Mucosa of descending colon (tissue), 3 donors: ENCODE measurements at regions not wholly inside any gene's neighbourhood (a gene's known extent, or its start where the extent isn't known, plus 50 kb on each side); places are given as distances from the start of the nearest gene placed in this dataset.

Experiments used
- ATAC-seq: fragments of 200-7000 bp; cut with Tn5 transposase; one replicate; pipeline ENCODE4 v1.9.1; 2020; ENCODE audit warnings: mild to moderate bottlenecking, moderate library complexity
- DNase-seq, 3 donors: peaks; one replicate each; pipeline ENCODE4 v3.0.0-alpha.2; 2020
- H3K36me3 ChIP-seq: fragments of 200-600 bp; one replicate; pipeline ENCODE4 v1.8.0; 2021; ENCODE audit warnings: low read depth, mild to moderate bottlenecking
- H3K4me1 ChIP-seq: fragments of 200-600 bp; one replicate; pipeline ENCODE4 v1.8.0; 2021; ENCODE audit warnings: low read depth, mild to moderate bottlenecking
- H3K4me3 ChIP-seq: fragments of 200-600 bp; one replicate; pipeline ENCODE4 v1.8.0; 2021; ENCODE audit warnings: mild to moderate bottlenecking
- H3K9me3 ChIP-seq: fragments of 200-600 bp; one replicate; pipeline ENCODE4 v1.8.0; 2021; ENCODE audit warnings: mild to moderate bottlenecking
- CTCF ChIP-seq: fragments of 200-600 bp; IDR thresholded peaks from one replicate; pipeline ENCODE4 v1.8.0; 2022; ENCODE audit warnings: antibody characterized with exemption, mild to moderate bottlenecking
- intact Hi-C, 2 donors: fragments of 100-400 bp; cut with DNase I in 1 of 2; cut with micrococcal nuclease in 1 of 2; formaldehyde crosslinking; loops; one replicate each; pipeline versions ENCODE4 v1.11.0 to v1.11.1; 2022; cut with DNase I, micrococcal nuclease
- donor health status: DM: no; HTN: no; CAD: no; lungs with moderate emphysema.
- donor health status: DM: no; HTN: no; CAD: no.
- donor health status: DM: no; HTN: yes; CAD: no.

- Histone ChIP-seq H3K36me3 (no peaks in the 10 kb centered on the region), H3K9me3 (no peaks in the 10 kb centered on the region), H3K4me3 (no peak overlapping the region), H3K4me1 (no peaks in the 10 kb centered on the region)
- no peak for TF ChIP-seq CTCF
- ATAC-seq: no peak
- no peak for DNase-seq
- intact Hi-C loops: no loop called here
Measured at GRCh38 chr10:76740514-76740913, 897.1 kb downstream of the KCNMA1 start.

- ATAC-seq (no peak), DNase-seq (no peak)
- Histone ChIP-seq H3K4me1 (no peaks in the 10 kb centered on the region), H3K4me3 (no peak overlapping the region), H3K36me3 (no peaks in the 10 kb centered on the region), H3K9me3 (no peaks in the 10 kb centered on the region)
- TF ChIP-seq CTCF: no peak
- intact Hi-C loops: no loop called here
Measured at GRCh38 chr10:76738991-76739390, 898.6 kb downstream of the KCNMA1 start.

- Histone ChIP-seq H3K4me3 (no peak overlapping the region), H3K9me3 (no peaks in the 10 kb centered on the region), H3K36me3 (no peaks in the 10 kb centered on the region), H3K4me1 (no peaks in the 10 kb centered on the region)
- DNase-seq: no peak
- ATAC-seq: no peak
- TF ChIP-seq CTCF: no peak
- intact Hi-C loops: no loop called here
Measured at GRCh38 chr10:76736815-76737618, 900.6 kb downstream of the KCNMA1 start.

- Histone ChIP-seq H3K4me3 (no peak overlapping the region), H3K9me3 (no peaks in the 10 kb centered on the region), H3K36me3 (no peaks in the 10 kb centered on the region), H3K4me1 (no peaks in the 10 kb centered on the region)
- intact Hi-C loops: no loop called here
- no peak for DNase-seq
- no peak for ATAC-seq
- no peak for TF ChIP-seq CTCF
Measured at GRCh38 chr10:76736392-76736791, 901.2 kb downstream of the KCNMA1 start.

- intact Hi-C loops: no loop called here
- H3K4me1 ChIP-seq: no peaks in the 10 kb centered on the region
- no peak for DNase-seq
- H3K9me3 ChIP-seq: no peaks in the 10 kb centered on the region
- no peak overlapping the region for H3K4me3 ChIP-seq
- ATAC-seq: no peak
- H3K36me3 ChIP-seq: no peaks in the 10 kb centered on the region
- no peak for TF ChIP-seq CTCF
Measured at GRCh38 chr10:76735866-76736265, 901.7 kb downstream of the KCNMA1 start.
